Left ventricle myocardium inferior (tissue), 1 donor: ENCODE measurements at regions not wholly inside any gene's neighbourhood (a gene's known extent, or its start where the extent isn't known, plus 50 kb on each side); places are given as distances from the start of the nearest gene placed in this dataset.

Experiments used
- DNase-seq: peaks from one replicate; pipeline ENCODE4 v3.0.0-alpha.2; 2020
- H3K27ac ChIP-seq: fragments of 200-600 bp; replicated peaks from 2 replicates; pipeline ENCODE4 v1.8.0; 2021
- H3K27me3 ChIP-seq: fragments of 200-600 bp; 2 replicates; pipeline ENCODE4 v1.8.0; 2021; ENCODE audit warnings: low read depth
- H3K36me3 ChIP-seq: fragments of 200-600 bp; 2 replicates; pipeline ENCODE4 v1.8.0; 2021
- H3K4me1 ChIP-seq: fragments of 200-600 bp; 2 replicates; pipeline ENCODE4 v1.8.0; 2021
- H3K4me3 ChIP-seq: fragments of 200-600 bp; 2 replicates; pipeline ENCODE4 v1.8.0; 2021; ENCODE audit warnings: mild to moderate bottlenecking, moderate library complexity
- H3K9me3 ChIP-seq: fragments of 200-600 bp; replicated peaks from 2 replicates; pipeline ENCODE4 v1.8.0; 2021
- intact Hi-C: fragments of 100-400 bp; cut with micrococcal nuclease; formaldehyde crosslinking; loops from one replicate; pipeline ENCODE4 v1.11.0; 2022
- TF ChIP-seq, protein P1 (sequence below): fragments of 200-600 bp; IDR thresholded peaks from 2 replicates; pipeline ENCODE4 v1.8.0; 2021; ENCODE audit warnings: antibody characterized with exemption, mild to moderate bottlenecking, borderline replicate concordance
- donor health status: DM: no; HTN: yes; CAD: no; lungs with severe emphysema.

DNA sequence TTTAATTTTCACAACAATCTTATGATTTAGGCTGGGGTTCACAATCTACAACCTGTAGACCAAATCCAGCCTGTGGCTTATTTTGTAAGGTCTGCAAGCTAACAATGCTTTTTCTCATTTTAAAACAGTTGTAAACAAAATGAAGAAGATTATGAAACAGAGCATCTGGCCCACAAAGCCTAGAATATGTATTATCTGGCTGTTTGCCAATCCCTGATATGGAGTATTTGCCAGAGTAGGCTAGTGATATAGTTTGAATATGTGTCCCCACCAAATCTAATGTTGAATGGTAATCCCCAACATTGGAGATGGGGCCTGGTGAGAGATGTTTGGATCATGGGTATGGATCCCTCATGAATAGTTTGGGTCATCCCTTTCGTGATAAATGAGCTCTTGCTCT is 201.8 kb downstream of the DHX35 start:
- Histone ChIP-seq H3K36me3 (no peaks in the 10 kb centered on the region), H3K27ac (no peak overlapping the region), H3K4me3 (no peak overlapping the region), H3K4me1 (peaks cover 11% of the 10 kb centered on the region), H3K9me3 (no peaks in the 10 kb centered on the region), H3K27me3 (peaks cover 4% of the 10 kb centered on the region)
- TF ChIP-seq, protein P1, sequence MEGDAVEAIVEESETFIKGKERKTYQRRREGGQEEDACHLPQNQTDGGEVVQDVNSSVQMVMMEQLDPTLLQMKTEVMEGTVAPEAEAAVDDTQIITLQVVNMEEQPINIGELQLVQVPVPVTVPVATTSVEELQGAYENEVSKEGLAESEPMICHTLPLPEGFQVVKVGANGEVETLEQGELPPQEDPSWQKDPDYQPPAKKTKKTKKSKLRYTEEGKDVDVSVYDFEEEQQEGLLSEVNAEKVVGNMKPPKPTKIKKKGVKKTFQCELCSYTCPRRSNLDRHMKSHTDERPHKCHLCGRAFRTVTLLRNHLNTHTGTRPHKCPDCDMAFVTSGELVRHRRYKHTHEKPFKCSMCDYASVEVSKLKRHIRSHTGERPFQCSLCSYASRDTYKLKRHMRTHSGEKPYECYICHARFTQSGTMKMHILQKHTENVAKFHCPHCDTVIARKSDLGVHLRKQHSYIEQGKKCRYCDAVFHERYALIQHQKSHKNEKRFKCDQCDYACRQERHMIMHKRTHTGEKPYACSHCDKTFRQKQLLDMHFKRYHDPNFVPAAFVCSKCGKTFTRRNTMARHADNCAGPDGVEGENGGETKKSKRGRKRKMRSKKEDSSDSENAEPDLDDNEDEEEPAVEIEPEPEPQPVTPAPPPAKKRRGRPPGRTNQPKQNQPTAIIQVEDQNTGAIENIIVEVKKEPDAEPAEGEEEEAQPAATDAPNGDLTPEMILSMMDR = no peak
- intact Hi-C loops = no loop called here
- DNase-seq = no peak

GRCh38 chr20:39161900-39162299 is 199.8 kb downstream of the DHX35 start:
- H3K9me3 ChIP-seq = no peaks in the 10 kb centered on the region
- H3K36me3 ChIP-seq = no peaks in the 10 kb centered on the region
- intact Hi-C loops = no loop called here
- H3K27me3 ChIP-seq = peaks cover 11% of the 10 kb centered on the region
- H3K4me1 ChIP-seq = peaks cover 11% of the 10 kb centered on the region
- TF ChIP-seq, protein P1 = no peak
- no peak overlapping the region for H3K4me3 ChIP-seq
- no peak for DNase-seq
- H3K27ac ChIP-seq = no peak overlapping the region

GRCh38 chr20:39155971-39156370 is 193.8 kb downstream of the DHX35 start:
- H3K9me3 ChIP-seq = no peaks in the 10 kb centered on the region
- intact Hi-C loops = no loop called here
- TF ChIP-seq, protein P1 = no peak
- H3K27ac ChIP-seq = no peak overlapping the region
- no peak for DNase-seq
- H3K4me1 ChIP-seq = no peaks in the 10 kb centered on the region
- H3K27me3 ChIP-seq = peaks cover 44% of the 10 kb centered on the region
- no peak overlapping the region for H3K4me3 ChIP-seq
- no peaks in the 10 kb centered on the region for H3K36me3 ChIP-seq

DNA sequence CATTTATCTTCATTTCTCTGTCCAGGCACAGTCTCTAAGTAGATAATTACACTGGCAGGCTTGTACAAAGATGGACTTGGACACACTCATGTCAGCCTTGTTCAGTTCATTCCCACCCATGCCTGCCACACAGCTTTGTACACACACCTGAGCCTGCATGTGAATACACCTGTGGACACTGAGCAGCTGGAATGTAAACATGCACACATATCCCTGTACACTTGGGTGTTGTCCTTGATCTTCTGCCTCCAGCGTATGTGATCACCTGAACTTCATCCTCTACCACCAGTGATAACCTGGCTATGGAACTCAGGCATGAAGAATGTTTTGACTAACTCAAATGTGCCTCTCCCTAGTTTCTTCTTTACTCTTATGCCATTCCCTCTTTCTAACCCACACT is 190.6 kb downstream of the DHX35 start:
- intact Hi-C loops = no loop called here
- Histone ChIP-seq H3K27ac (no peak overlapping the region), H3K36me3 (no peaks in the 10 kb centered on the region), H3K9me3 (no peaks in the 10 kb centered on the region), H3K4me3 (no peak overlapping the region), H3K4me1 (no peaks in the 10 kb centered on the region), H3K27me3 (peaks cover 66% of the 10 kb centered on the region)
- no peak for DNase-seq
- TF ChIP-seq, protein P1 = no peak

- no peak for DNase-seq
- H3K9me3 ChIP-seq = no peaks in the 10 kb centered on the region
- H3K4me1 ChIP-seq = no peaks in the 10 kb centered on the region
- peaks cover 65% of the 10 kb centered on the region for H3K27me3 ChIP-seq
- TF ChIP-seq, protein P1 = no peak
- H3K27ac ChIP-seq = no peak overlapping the region
- H3K36me3 ChIP-seq = no peaks in the 10 kb centered on the region
- no peak overlapping the region for H3K4me3 ChIP-seq
- intact Hi-C loops = no loop called here
Observed at GRCh38 chr20:39152126-39152525, 190.0 kb downstream of the DHX35 start.

GRCh38 chr20:39150501-39150900 is 188.4 kb downstream of the DHX35 start:
- Histone ChIP-seq H3K27ac (no peak overlapping the region), H3K27me3 (peaks cover 65% of the 10 kb centered on the region), H3K4me3 (no peak overlapping the region), H3K36me3 (no peaks in the 10 kb centered on the region), H3K4me1 (no peaks in the 10 kb centered on the region), H3K9me3 (no peaks in the 10 kb centered on the region)
- TF ChIP-seq, protein P1 = no peak
- no peak for DNase-seq
- intact Hi-C loops = no loop called here
